Osteoblast (primary cell): ENCODE measurements at regions not wholly inside any gene's neighbourhood (a gene's known extent, or its start where the extent isn't known, plus 50 kb on each side); places are given as distances from the start of the nearest gene placed in this dataset.

ENCODE experiments used
- DNase-seq: peaks from one replicate; pipeline ENCODE4 v3.0.0; 2011; ENCODE audit warnings: low spot score, mixed read lengths; ENCODE audit not compliant: insufficient read length; ENCODE audit errors: missing footprints
- H2AFZ ChIP-seq: 2 replicates; pipeline ENCODE4 v1.6.0; 2011; ENCODE audit warnings: mild to moderate bottlenecking, low read length
- H3K27ac ChIP-seq: 2 replicates; pipeline ENCODE4 v1.5.1; 2011; ENCODE audit warnings: mild to moderate bottlenecking, low read depth, low read length, moderate library complexity
- H3K27me3 ChIP-seq: 2 replicates; pipeline ENCODE4 v1.6.0; 2012; ENCODE audit warnings: mild to moderate bottlenecking, control low read depth, inconsistent platforms, low read length, moderate library complexity; ENCODE audit not compliant: insufficient read depth
- H3K36me3 ChIP-seq: 2 replicates; pipeline ENCODE4 v1.5.1; 2011; ENCODE audit warnings: mild to moderate bottlenecking, low read length, control low read depth, moderate library complexity; ENCODE audit not compliant: insufficient read depth
- H3K4me1 ChIP-seq: 2 replicates; pipeline ENCODE4 v1.5.1; 2011; ENCODE audit warnings: mild to moderate bottlenecking, low read length, control low read depth, moderate library complexity; ENCODE audit not compliant: insufficient read depth
- H3K4me2 ChIP-seq: 2 replicates; pipeline ENCODE4 v1.6.0; 2011; ENCODE audit warnings: mild to moderate bottlenecking, low read length; ENCODE audit not compliant: insufficient read depth
- H3K4me3 ChIP-seq: fragments of 200-600 bp; sonication (generic); 3 replicates; pipeline ENCODE4 v1.5.1; 2012; ENCODE audit warnings: mild to moderate bottlenecking, low read length, inconsistent platforms; ENCODE audit not compliant: insufficient read depth
- H3K79me2 ChIP-seq: 2 replicates; pipeline ENCODE4 v1.6.0; 2012; ENCODE audit warnings: mild to moderate bottlenecking, low read length, control low read depth, inconsistent platforms; ENCODE audit not compliant: insufficient read depth
- H3K9me3 ChIP-seq: 2 replicates; pipeline ENCODE4 v1.5.1; 2011; ENCODE audit warnings: low read depth, low read length, control low read depth
- H4K20me1 ChIP-seq: 2 replicates; pipeline ENCODE4 v1.6.0; 2012; ENCODE audit warnings: mild to moderate bottlenecking, low read length, control low read depth; ENCODE audit not compliant: insufficient read depth
- CTCF ChIP-seq: IDR thresholded peaks from 2 replicates; pipeline ENCODE4 v1.5.1; 2011; ENCODE audit warnings: mild to moderate bottlenecking, low read depth, low read length, moderate library complexity; ENCODE audit errors: extremely low read depth

GRCh38 chr3:1468145-1468544, 375.3 kb downstream of the CNTN6 start:
- Histone ChIP-seq H3K27ac (no peak overlapping the region), H3K4me1 (no peaks in the 10 kb centered on the region), H3K9me3 (peaks cover 2% of the 10 kb centered on the region), H3K4me3 (no peak overlapping the region), H3K79me2 (no peaks in the 10 kb centered on the region), H3K36me3 (no peaks in the 10 kb centered on the region), H4K20me1 (no peaks in the 10 kb centered on the region), H3K27me3 (no peaks in the 10 kb centered on the region), H2AFZ (no peak overlapping the region), H3K4me2 (no peak overlapping the region)
- no peak for DNase-seq
- TF ChIP-seq CTCF = no peak

GRCh38 chr3:1469248-1469647, 376.4 kb downstream of the CNTN6 start:
- DNase-seq = no peak
- Histone ChIP-seq H3K27ac (no peak overlapping the region), H3K36me3 (no peaks in the 10 kb centered on the region), H3K27me3 (no peaks in the 10 kb centered on the region), H3K9me3 (peaks cover 4% of the 10 kb centered on the region), H3K4me3 (no peak overlapping the region), H4K20me1 (no peaks in the 10 kb centered on the region), H3K4me2 (no peak overlapping the region), H3K4me1 (no peaks in the 10 kb centered on the region), H3K79me2 (no peaks in the 10 kb centered on the region), H2AFZ (no peak overlapping the region)
- no peak for TF ChIP-seq CTCF

DNA sequence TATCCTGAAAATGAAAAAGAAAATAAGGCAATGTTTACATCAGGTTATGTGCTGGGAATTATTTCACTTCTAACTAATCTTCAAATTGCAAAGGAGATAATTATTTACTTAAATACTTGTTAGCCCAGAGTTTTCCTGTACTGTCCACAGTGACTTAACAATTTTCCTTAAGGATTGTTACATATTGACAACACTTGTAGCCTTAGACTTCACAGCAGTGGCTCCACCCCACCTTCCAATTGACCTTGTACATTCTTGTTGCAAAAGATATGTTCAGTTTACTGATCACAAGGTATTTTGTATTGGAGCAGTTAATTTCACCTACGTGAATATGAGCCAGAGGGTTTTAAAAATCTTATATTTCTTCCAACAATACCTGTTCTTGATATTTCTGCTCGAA, 376.9 kb downstream of the CNTN6 start:
- Histone ChIP-seq H3K4me1 (no peaks in the 10 kb centered on the region), H3K4me3 (no peak overlapping the region), H3K27ac (no peak overlapping the region), H3K27me3 (no peaks in the 10 kb centered on the region), H3K36me3 (no peaks in the 10 kb centered on the region), H3K9me3 (peaks cover 4% of the 10 kb centered on the region), H3K4me2 (no peak overlapping the region), H4K20me1 (no peaks in the 10 kb centered on the region), H3K79me2 (no peaks in the 10 kb centered on the region), H2AFZ (no peak overlapping the region)
- no peak for DNase-seq
- no peak for TF ChIP-seq CTCF

DNA sequence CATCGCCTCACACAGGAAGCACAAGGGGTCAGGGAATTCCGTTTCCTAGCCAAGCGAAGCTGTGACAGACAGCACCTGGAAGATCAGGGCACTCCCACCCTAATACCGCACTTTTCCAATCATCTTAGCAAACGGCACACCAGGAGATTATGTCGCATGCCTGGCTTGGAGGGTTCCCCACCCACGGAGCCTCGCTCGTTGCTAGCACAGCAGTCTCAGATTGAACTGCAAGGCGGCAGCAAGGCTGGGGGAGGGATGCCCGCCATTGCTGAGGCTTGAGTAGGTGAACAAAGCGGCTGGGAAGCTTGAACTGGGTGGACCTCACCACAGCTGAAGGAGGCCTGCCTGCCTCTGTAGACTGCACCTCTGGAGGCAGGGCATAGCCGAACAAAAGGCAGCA, 384.8 kb downstream of the CNTN6 start:
- Histone ChIP-seq H4K20me1 (no peaks in the 10 kb centered on the region), H3K27ac (no peak overlapping the region), H3K27me3 (no peaks in the 10 kb centered on the region), H3K36me3 (no peaks in the 10 kb centered on the region), H2AFZ (no peak overlapping the region), H3K4me1 (no peaks in the 10 kb centered on the region), H3K9me3 (peaks cover 4% of the 10 kb centered on the region), H3K4me2 (no peak overlapping the region), H3K4me3 (no peak overlapping the region), H3K79me2 (no peaks in the 10 kb centered on the region)
- DNase-seq = no peak
- TF ChIP-seq CTCF = no peak
